ENCODE measurements at regions not wholly inside any gene's neighbourhood (a gene's known extent, or its start where the extent isn't known, plus 50 kb on each side); places are given as distances from the start of the nearest gene placed in this dataset.

- 71 to 80% methylated on average over 2 of the region's 2 CpGs for WGBS, 2 donors
- Histone ChIP-seq H3K27me3 (no peaks in the 10 kb centered on the region), H3K4me1 (no peaks in the 10 kb centered on the region), H3K9me3 (no peaks in the 10 kb centered on the region), H3K27ac (no peak overlapping the region), H3K4me3 (no peak overlapping the region), H3K36me3 (no peaks in the 10 kb centered on the region)
- no peak for DNase-seq
- intact Hi-C loops (cut with DNase I) = no loop called here
- TF ChIP-seq CTCF (IDR thresholded peaks at IDR 0.05) = no peak
- no peak for TF ChIP-seq POLR2A (IDR thresholded peaks at IDR 0.05)
Measured at GRCh38 chr11:121711236-121711635, 258.5 kb upstream of the SORL1-AS1 start.

GRCh38 chr11:121706884-121707420, 254.2 kb upstream of the SORL1-AS1 start:
- no peak for TF ChIP-seq CTCF (IDR thresholded peaks at IDR 0.05)
- no peak for TF ChIP-seq POLR2A (IDR thresholded peaks at IDR 0.05)
- no peak overlapping the region for H3K4me3 ChIP-seq
- intact Hi-C loops (cut with DNase I) = no loop called here
- H3K9me3 ChIP-seq = no peaks in the 10 kb centered on the region
- 5 to 19% methylated on average over 1 of the region's 1 CpG for WGBS, 2 donors
- H3K4me1 ChIP-seq = no peaks in the 10 kb centered on the region
- no peak overlapping the region for H3K27ac ChIP-seq
- no peak for DNase-seq
- peaks cover 0 to 9% (median 0%) of the 10 kb centered on the region in 4 donors for H3K27me3 ChIP-seq
- H3K36me3 ChIP-seq = no peaks in the 10 kb centered on the region

- Histone ChIP-seq H3K9me3 (no peaks in the 10 kb centered on the region), H3K4me1 (no peaks in the 10 kb centered on the region), H3K27me3 (peaks cover 0 to 16% (median 0%) of the 10 kb centered on the region in 4 donors), H3K36me3 (no peaks in the 10 kb centered on the region), H3K4me3 (no peak overlapping the region), H3K27ac (no peak overlapping the region)
- no peak for DNase-seq
- intact Hi-C loops (cut with DNase I) = no loop called here
- WGBS, 2 donors = 70 to 75% methylated on average over 2 of the region's 2 CpGs
- TF ChIP-seq CTCF (IDR thresholded peaks at IDR 0.05) = no peak
Measured at GRCh38 chr11:121703201-121703600, 250.4 kb upstream of the SORL1-AS1 start.

- Histone ChIP-seq H3K4me3 (no peak overlapping the region), H3K4me1 (no peaks in the 10 kb centered on the region), H3K9me3 (no peaks in the 10 kb centered on the region), H3K27me3 (peaks cover 0 to 16% (median 0%) of the 10 kb centered on the region in 4 donors), H3K27ac (no peak overlapping the region), H3K36me3 (no peaks in the 10 kb centered on the region)
- DNase-seq = no peak
- TF ChIP-seq POLR2A (IDR thresholded peaks at IDR 0.05) (no peak), CTCF (IDR thresholded peaks at IDR 0.05) (no peak)
- intact Hi-C loops (cut with DNase I) = no loop called here
- WGBS, 2 donors = 67 to 79% methylated on average over 4 of the region's 4 CpGs
Measured at GRCh38 chr11:121700968-121701367, 248.2 kb upstream of the SORL1-AS1 start.

- Histone ChIP-seq H3K27me3 (peaks cover 0 to 18% (median 0%) of the 10 kb centered on the region in 4 donors), H3K4me1 (no peaks in the 10 kb centered on the region), H3K27ac (no peak overlapping the region), H3K9me3 (no peaks in the 10 kb centered on the region), H3K36me3 (no peaks in the 10 kb centered on the region), H3K4me3 (no peak overlapping the region)
- WGBS, 2 donors = 63 to 65% methylated on average over 5 of the region's 5 CpGs
- no peak for DNase-seq
- TF ChIP-seq POLR2A (IDR thresholded peaks at IDR 0.05) = no peak
- intact Hi-C loops (cut with DNase I) = no loop called here
Measured at GRCh38 chr11:121699801-121700200, 247.0 kb upstream of the SORL1-AS1 start.
